ACC112 (cell line): ENCODE measurements at regions not wholly inside any gene's neighbourhood (a gene's known extent, or its start where the extent isn't known, plus 50 kb on each side); places are given as distances from the start of the nearest gene placed in this dataset.
"Not testable (repeated sequence)": the region's sequence is repeated elsewhere in the genome, so short reads cannot be mapped to it uniquely, and the experiment has no call there.

ENCODE experiments used
- H2AFZ ChIP-seq: fragments of 200-600 bp; sonication (generic); one replicate; pipeline ENCODE4 v1.6.0; 2017; ENCODE audit warnings: antibody characterized with exemption, low read length; ENCODE audit not compliant: unreplicated experiment
- H3K27ac ChIP-seq: fragments of 200-600 bp; sonication (generic); 2 replicates; pipeline ENCODE4 v1.5.1; 2014; ENCODE audit warnings: low read depth, mild to moderate bottlenecking, antibody characterized with exemption, low read length, moderate library complexity
- H3K27me3 ChIP-seq: fragments of 200-600 bp; sonication (generic); 2 replicates; pipeline ENCODE4 v1.6.1; 2014; ENCODE audit warnings: mild to moderate bottlenecking, antibody characterized with exemption, low read length, moderate library complexity, mixed read lengths; ENCODE audit not compliant: insufficient read depth
- H3K36me3 ChIP-seq: fragments of 200-600 bp; sonication (generic); 2 replicates; pipeline ENCODE4 v1.6.1; 2016; ENCODE audit warnings: mild to moderate bottlenecking, antibody characterized with exemption, low read length, moderate library complexity, mixed read lengths; ENCODE audit not compliant: insufficient read depth
- H3K4me1 ChIP-seq: fragments of 200-600 bp; sonication (generic); one replicate; pipeline ENCODE4 v1.6.1; 2016; ENCODE audit warnings: low read length, mixed read lengths; ENCODE audit not compliant: insufficient read depth, unreplicated experiment, control insufficient read depth
- H3K4me3 ChIP-seq: fragments of 200-600 bp; sonication (generic); 2 replicates; pipeline ENCODE4 v1.5.1; 2014; ENCODE audit warnings: mild to moderate bottlenecking, low read depth, low read length
- H3K79me2 ChIP-seq: fragments of 200-600 bp; sonication (generic); one replicate; pipeline ENCODE4 v1.6.0; 2016; ENCODE audit warnings: low read length; ENCODE audit not compliant: control insufficient read depth, unreplicated experiment, insufficient read depth

GRCh38 chr14:37890095-37890494 is 294.7 kb downstream of the TTC6 start:
- Histone ChIP-seq H3K27ac (no peak overlapping the region), H3K36me3 (no peaks in the 10 kb centered on the region), H3K4me3 (no peak overlapping the region), H2AFZ (no peak overlapping the region), H3K27me3 (no peaks in the 10 kb centered on the region), H3K4me1 (no peaks in the 10 kb centered on the region), H3K79me2 (no peaks in the 10 kb centered on the region)

GRCh38 chr14:37891500-37891899 is 296.1 kb downstream of the TTC6 start:
- not testable (repeated sequence) for H2AFZ ChIP-seq, H3K27me3 ChIP-seq, H3K79me2 ChIP-seq, H3K4me1 ChIP-seq, H3K4me3 ChIP-seq, H3K36me3 ChIP-seq, H3K27ac ChIP-seq

- no peaks in the 10 kb centered on the region for H3K79me2 ChIP-seq
- no peaks in the 10 kb centered on the region for H3K4me1 ChIP-seq
- H2AFZ ChIP-seq = no peak overlapping the region
- no peaks in the 10 kb centered on the region for H3K27me3 ChIP-seq
- no peak overlapping the region for H3K4me3 ChIP-seq
- H3K27ac ChIP-seq = no peak overlapping the region
- no peaks in the 10 kb centered on the region for H3K36me3 ChIP-seq
Observed at GRCh38 chr14:37894463-37894862, 299.0 kb downstream of the TTC6 start.

GRCh38 chr14:37899365-37899764 is 303.9 kb downstream of the TTC6 start:
- H3K4me1 ChIP-seq = peaks cover 33% of the 10 kb centered on the region
- H3K36me3 ChIP-seq = no peaks in the 10 kb centered on the region
- no peaks in the 10 kb centered on the region for H3K79me2 ChIP-seq
- H2AFZ ChIP-seq = no peak overlapping the region
- no peak overlapping the region for H3K27ac ChIP-seq
- no peaks in the 10 kb centered on the region for H3K27me3 ChIP-seq
- no peak overlapping the region for H3K4me3 ChIP-seq

- Histone ChIP-seq H3K79me2 (no peaks in the 10 kb centered on the region), H2AFZ (no peak overlapping the region), H3K4me3 (peak overlapping the region; percentile 55), H3K27ac (no peak overlapping the region), H3K36me3 (no peaks in the 10 kb centered on the region), H3K27me3 (no peaks in the 10 kb centered on the region), H3K4me1 (peaks cover 33% of the 10 kb centered on the region)
Observed at GRCh38 chr14:37900561-37900960, 305.1 kb downstream of the TTC6 start.

- Histone ChIP-seq H3K79me2 (no peaks in the 10 kb centered on the region), H3K4me1 (peaks cover 33% of the 10 kb centered on the region), H3K27ac (peak overlapping the region; percentile 46), H3K27me3 (no peaks in the 10 kb centered on the region), H2AFZ (peak overlapping the region; percentile 36), H3K36me3 (no peaks in the 10 kb centered on the region), H3K4me3 (peak overlapping the region; percentile 55)
Observed at GRCh38 chr14:37901978-37902377, 305.7 kb upstream of the SSTR1 start.

GRCh38 chr14:37903343-37904191 is 304.1 kb upstream of the SSTR1 start:
- H3K4me1 ChIP-seq = peaks cover 33% of the 10 kb centered on the region
- no peaks in the 10 kb centered on the region for H3K36me3 ChIP-seq
- no peaks in the 10 kb centered on the region for H3K27me3 ChIP-seq
- H3K27ac ChIP-seq = no peak overlapping the region
- peak overlapping the region; percentile 51 for H3K4me3 ChIP-seq
- no peaks in the 10 kb centered on the region for H3K79me2 ChIP-seq
- peak overlapping the region; percentile 90 for H2AFZ ChIP-seq

- Histone ChIP-seq H3K4me3 (no peak overlapping the region), H3K79me2 (no peaks in the 10 kb centered on the region), H3K4me1 (peaks cover 8% of the 10 kb centered on the region), H2AFZ (no peak overlapping the region), H3K36me3 (no peaks in the 10 kb centered on the region), H3K27ac (no peak overlapping the region), H3K27me3 (no peaks in the 10 kb centered on the region)
Observed at GRCh38 chr14:37924622-37925021, 283.1 kb upstream of the SSTR1 start.

- no peaks in the 10 kb centered on the region for H3K79me2 ChIP-seq
- peak overlapping the region; percentile 86 for H2AFZ ChIP-seq
- peak overlapping the region; percentile 63 for H3K27ac ChIP-seq
Observed at GRCh38 chr14:37932008-37932407, 275.7 kb upstream of the SSTR1 start.

GRCh38 chr14:37932481-37932880 is 275.2 kb upstream of the SSTR1 start:
- Histone ChIP-seq H3K27me3 (no peaks in the 10 kb centered on the region), H3K27ac (peak overlapping the region; percentile 63), H2AFZ (peak overlapping the region; percentile 86), H3K79me2 (no peaks in the 10 kb centered on the region), H3K4me1 (peaks cover 32% of the 10 kb centered on the region), H3K4me3 (peak overlapping the region; percentile 48; the same call in 1 of the 2 replicates), H3K36me3 (no peaks in the 10 kb centered on the region)

More at GRCh38 chr14:37932008-37932407, 275.7 kb upstream of the SSTR1 start:
- H3K36me3 ChIP-seq = no peaks in the 10 kb centered on the region
- peak overlapping the region; percentile 48; the same call in 1 of the 2 replicates for H3K4me3 ChIP-seq
- H3K4me1 ChIP-seq = peaks cover 32% of the 10 kb centered on the region
- no peaks in the 10 kb centered on the region for H3K27me3 ChIP-seq

GRCh38 chr14:37936971-37937370 is 270.7 kb upstream of the SSTR1 start:
- Histone ChIP-seq H3K79me2 (no peaks in the 10 kb centered on the region), H3K36me3 (no peaks in the 10 kb centered on the region), H2AFZ (no peak overlapping the region), H3K4me3 (no peak overlapping the region), H3K4me1 (peaks cover 10% of the 10 kb centered on the region), H3K27me3 (no peaks in the 10 kb centered on the region), H3K27ac (no peak overlapping the region)
